GM04504 (cell line): ENCODE measurements at regions not wholly inside any gene's neighbourhood (a gene's known extent, or its start where the extent isn't known, plus 50 kb on each side); places are given as distances from the start of the nearest gene placed in this dataset.

Experiments
- DNase-seq: peaks from one replicate; pipeline ENCODE4 v3.0.0-alpha.2; 2012; ENCODE audit warnings: low read depth

DNA sequence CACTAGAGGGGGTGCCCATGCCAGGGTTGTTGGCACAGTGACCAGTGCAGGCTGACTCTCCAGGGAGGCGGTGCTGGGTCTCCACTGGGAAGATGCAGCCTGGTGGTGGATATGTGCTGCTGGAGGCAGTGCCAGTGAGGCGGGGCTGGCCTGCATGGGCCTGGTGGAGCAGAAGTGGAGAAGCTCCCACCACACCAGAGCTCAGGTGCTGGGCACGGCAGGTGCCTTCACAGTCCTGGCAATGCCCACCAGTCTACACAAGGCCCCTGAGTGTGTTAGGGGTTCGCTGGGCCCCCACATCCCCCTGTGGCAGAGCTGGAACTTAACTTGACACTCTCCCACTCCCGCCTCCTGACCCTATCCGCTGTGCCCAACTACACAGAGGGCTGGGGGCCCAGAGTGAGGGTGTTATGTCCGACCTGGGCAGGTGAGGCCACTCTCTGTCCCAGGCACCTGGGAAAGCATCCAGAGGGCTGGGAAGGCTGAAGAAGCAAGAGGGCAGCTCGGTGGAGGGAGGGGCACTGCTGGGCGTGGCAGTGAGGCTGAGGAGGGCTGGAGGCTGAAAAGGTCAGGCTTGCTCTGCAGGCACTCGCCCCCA, 102.4 kb upstream of the B3GAT1 start:
- no peak for DNase-seq

- no peak for DNase-seq
These were observed 101.6 kb upstream of the B3GAT1 start for GRCh38 chr11:134513585-134514120.

DNA sequence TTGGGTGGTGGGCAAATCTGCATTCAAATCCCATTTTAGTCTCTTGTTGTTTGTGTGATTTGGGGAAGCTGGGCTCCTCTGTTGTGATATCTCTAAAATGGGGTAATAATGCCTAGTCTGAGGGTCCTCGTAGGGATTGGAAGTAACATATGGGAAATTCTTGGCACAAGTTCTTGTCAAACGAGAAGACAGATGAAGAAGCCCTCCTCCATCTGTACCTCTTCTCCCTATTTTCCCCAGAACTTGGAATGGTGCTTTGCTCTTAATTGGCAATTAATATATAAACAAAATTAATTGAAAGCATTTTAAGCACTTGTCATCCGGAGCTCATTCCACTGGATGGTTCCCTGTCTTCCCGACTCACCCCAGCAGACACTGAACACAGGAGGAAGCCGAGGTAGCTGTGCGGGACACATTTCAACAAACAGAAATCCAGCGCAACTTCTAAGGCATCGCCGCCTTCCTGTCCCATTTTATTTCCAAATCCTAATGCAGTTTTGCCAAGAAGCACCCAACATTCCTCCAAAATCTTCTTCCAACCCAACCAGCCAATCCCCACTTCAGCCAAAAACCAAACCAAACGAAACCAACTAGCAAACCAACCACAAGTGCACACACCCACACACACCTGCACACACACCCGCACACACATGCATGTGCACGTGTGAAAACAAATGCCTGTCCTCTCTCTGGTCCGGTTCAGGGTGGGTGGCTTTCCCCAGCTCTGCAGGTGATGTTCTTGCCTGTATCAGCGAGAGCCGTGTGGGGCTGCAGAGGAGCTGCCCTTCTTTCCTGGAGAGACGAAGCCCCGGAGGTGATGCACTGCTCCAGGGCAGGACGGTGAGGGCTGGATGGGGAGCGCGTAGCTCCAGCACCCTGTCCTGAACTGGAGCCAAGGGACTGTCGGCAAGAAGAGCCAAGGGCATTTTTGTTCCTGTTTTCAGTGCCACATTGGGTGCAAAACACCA, 100.8 kb upstream of the B3GAT1 start:
- DNase-seq: no peak

GRCh38 chr11:134512061-134512460, 100.0 kb upstream of the B3GAT1 start:
- DNase-seq: no peak

DNA sequence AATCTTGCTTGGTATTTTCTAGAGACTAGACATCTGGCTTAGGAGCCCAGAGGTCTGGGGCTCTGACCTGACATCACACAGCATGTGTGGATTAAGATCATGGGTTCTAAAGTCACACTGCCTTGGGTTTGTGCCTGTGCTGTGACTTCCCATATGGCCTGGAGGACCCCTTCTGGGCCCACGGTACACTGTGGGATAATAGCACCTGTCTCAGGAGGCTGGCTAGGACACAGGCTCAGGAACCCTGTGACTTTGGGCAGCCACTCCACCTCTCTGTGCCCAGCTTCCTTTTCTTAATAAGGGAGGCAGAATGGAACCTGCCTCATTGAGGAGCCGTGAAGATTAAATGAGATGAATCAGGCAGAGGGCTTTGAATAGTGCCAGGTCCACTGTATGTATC, 99.2 kb upstream of the B3GAT1 start:
- no peak for DNase-seq

- DNase-seq: no peak
These were observed 98.4 kb upstream of the B3GAT1 start for GRCh38 chr11:134510233-134511040.

DNA sequence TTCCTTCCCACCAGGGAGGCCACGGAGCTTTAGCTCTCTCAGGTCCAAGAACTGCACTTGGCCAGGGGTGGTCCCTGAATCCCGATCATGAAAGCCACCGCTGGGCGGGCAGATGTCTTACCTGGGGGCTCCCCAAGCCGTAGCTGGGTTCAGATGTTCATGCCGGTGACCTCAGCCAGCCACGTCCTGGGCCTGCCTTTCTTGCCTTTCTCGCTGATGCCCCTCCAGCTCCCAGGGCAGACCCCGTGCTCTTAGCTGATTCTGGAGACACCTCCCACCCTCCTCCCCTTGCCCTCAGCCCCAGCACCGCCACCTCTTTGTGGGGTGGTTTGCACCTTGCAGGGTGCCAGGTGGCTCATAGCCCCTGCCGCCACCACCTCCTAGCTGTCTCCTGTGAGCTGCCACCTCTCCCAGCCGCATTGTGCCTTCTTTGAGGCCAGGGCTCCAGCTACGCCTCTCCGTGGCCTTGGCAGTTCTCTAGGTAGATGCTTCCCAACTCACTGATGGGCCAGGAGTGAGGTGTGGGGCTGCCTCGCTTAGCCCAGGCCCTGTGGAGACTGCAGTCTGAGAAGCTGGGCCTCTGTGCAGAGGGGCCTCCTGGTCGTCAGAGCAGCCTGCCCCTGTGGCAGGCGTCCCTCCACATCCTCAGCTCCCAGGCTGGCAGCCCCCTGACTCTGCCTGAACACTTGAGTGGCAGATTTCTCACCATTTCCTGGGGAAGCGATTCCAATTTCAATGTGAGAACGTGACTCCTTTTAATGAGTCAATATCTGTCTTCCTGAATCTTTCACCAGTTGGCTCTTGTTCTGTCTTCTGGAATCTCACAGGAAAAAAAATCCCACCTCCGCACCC, 97.6 kb upstream of the B3GAT1 start:
- no peak for DNase-seq

- no peak for DNase-seq
These were observed 96.4 kb upstream of the B3GAT1 start for GRCh38 chr11:134508219-134508990.

DNA sequence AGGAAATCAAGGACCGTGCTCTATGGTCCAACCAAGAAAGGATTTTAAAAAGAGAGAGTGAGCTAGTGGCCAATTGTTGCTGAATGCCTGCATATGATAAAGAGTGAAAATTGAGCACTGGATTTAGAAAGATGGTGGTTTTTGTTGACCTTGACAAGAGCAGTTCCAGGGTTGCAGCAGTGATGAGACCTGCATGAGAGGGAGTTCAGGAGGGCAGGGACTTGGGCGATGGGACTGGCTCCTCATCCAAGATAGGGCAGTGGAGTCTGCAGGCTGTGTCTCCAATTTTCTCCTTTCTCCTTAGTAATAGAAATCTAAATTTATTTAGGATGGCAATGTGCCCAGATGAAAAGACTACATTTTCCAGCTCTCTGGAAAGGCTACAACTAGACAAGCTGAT, 94.0 kb upstream of the B3GAT1 start:
- no peak for DNase-seq

DNA sequence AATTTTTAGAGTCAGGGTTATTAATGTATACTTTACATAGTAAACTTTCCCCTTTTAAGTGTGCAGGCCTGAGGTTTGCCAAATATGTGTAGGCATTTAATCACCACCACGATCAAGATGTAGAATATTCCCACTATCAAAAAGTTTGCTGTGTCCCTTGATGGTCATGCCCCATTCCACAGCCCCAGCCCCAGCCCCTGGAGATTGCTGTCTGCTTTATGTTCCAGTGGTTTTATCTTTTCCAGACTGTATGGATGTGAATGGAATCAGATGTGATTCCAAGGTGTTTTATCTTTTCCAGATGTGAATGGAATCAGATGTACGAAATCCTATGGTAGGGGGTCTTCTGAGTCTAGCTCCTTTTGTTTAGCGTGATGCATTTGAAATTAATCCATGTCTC, 93.1 kb upstream of the B3GAT1 start:
- DNase-seq: no peak

- no peak for DNase-seq
These were observed 92.3 kb upstream of the B3GAT1 start for GRCh38 chr11:134504146-134504905.

- no peak for DNase-seq
These were observed 91.6 kb upstream of the B3GAT1 start for GRCh38 chr11:134503596-134503995.

DNA sequence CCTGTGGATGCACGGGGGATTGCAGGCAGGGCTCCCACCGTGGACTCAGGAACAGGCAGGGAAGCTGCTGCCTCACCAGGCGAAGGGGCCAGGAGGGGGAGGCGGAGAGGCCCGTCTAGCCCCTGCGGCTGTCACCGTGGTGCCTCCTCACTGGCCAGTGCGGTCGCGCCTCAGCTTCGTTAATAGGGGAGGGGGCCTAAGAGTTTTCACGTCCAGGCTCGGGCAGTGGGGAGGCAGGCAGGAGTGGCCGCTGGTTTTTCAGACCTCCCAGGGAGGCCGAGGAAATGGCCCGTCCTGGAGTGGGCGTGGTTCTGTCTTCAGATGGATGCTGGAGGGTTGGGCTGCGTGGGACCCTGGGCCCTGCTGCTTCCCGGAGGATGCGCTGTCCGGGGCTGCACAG, 91.1 kb upstream of the B3GAT1 start:
- DNase-seq: no peak

- no peak for DNase-seq
These were observed 90.1 kb upstream of the B3GAT1 start for GRCh38 chr11:134502153-134502550.

DNA sequence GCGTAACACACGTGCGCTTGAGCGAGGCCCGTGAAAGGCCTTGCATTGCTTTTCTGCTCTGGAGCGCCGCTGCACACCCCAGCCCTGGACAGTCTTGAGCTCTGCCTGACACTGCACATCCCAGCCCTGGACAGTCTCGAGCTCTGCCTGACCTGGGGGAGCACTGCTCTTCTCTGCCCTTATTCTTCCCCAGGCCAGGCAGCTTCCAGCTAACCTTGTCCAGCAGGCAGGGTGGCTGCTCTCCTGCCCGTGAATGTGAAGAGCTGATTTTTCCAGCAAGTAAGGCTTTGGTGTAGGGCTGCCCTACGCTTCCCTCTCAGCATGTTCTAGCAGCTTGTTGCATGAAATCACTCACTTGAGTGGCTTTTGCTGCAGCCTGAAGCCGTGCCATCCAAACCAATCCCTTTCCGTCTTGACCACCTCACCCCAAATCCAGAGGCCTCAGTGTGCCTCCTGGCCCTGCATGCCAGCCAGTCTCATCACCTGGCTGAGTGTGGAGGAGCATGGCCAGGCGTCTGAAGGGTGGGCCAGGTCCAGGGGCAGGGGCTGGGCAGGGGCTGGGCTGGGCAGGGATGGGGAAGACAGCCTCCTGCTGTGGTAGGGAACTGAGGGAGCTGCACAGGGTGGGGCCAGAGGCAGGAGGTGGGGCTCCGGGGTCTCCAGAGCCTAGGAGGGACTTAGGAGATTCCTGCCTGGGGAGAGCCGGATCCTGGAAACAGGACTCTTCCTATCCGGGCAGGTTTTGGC, 89.5 kb upstream of the B3GAT1 start:
- no peak for DNase-seq

- no peak for DNase-seq
These were observed 88.6 kb upstream of the B3GAT1 start for GRCh38 chr11:134500621-134501020.

- DNase-seq: no peak
These were observed 87.9 kb upstream of the B3GAT1 start for GRCh38 chr11:134499990-134500389.

DNA sequence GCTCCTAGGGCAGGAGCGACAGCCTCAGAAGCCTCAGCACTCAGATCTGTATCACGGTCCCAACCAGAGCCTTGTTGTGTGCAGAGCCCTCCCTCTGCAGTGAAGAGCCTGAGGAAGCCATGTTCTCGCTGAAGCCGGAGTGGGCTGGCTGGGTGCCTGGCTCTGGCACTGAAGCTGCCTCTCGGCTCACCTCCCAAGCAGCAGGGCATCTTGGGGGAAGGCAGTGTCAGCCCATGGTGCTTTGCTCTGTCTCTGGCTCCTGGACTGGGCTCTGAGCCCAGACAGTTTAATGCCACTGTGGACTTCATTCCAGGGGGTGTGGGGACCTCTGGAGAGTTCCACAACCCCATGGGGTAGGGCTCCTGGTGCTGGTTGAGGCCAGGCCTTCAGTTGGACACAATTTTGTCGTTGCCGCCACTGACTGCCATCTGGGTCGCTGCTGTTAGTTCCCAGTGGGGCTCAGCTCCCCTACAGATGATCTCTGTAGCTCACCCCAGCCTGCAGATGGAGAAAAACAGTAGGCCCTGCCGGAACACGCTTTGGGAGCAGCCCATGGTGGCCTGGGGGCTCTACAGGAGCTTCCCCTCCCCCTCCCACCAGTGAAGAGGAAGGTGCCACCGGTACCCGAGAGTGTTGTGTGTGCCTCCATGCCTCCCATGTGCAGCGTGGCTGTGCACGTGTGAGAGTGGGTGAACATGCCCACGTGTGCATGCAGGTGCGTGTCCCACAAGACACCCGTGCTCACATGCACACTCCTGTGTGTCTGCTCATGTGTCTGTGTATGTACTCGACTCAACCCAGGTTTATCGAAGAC, 86.5 kb upstream of the B3GAT1 start:
- no peak for DNase-seq
